Subcutaneous abdominal adipose tissue (tissue), 5 donors: ENCODE measurements at regions not wholly inside any gene's neighbourhood (a gene's known extent, or its start where the extent isn't known, plus 50 kb on each side); places are given as distances from the start of the nearest gene placed in this dataset.
"Not testable (repeated sequence)": the region's sequence is repeated elsewhere in the genome, so short reads cannot be mapped to it uniquely, and the experiment has no call there.

Experiments used
- H3K27ac ChIP-seq: one replicate; pipeline ENCODE4 v1.7.0; 2013; ENCODE audit warnings: low read depth, mild to moderate bottlenecking, inconsistent platforms, low read length, moderate library complexity
- H3K27me3 ChIP-seq, 5 donors: one replicate each; pipeline ENCODE4 v1.7.0; 2013; ENCODE audit warnings: low read length in 5 of 5, inconsistent platforms in 1 of 5; ENCODE audit not compliant: control insufficient read depth in 5 of 5, insufficient read depth in 4 of 5
- H3K36me3 ChIP-seq, 5 donors: one replicate each; pipeline ENCODE4 v1.7.0; 2013; ENCODE audit warnings: low read length in 5 of 5; ENCODE audit not compliant: control insufficient read depth in 5 of 5, insufficient read depth in 5 of 5
- H3K4me1 ChIP-seq, 5 donors: one replicate each; pipeline ENCODE4 v1.7.0; 2013; ENCODE audit warnings: low read length in 5 of 5, mild to moderate bottlenecking in 3 of 5, moderate library complexity in 1 of 5; ENCODE audit not compliant: control insufficient read depth in 5 of 5, insufficient read depth in 5 of 5
- H3K4me3 ChIP-seq, 5 donors: one replicate each; pipeline ENCODE4 v1.7.0; 2013; ENCODE audit warnings: low read length in 5 of 5, low read depth in 1 of 5
- H3K9ac ChIP-seq, 5 donors: one replicate each; pipeline ENCODE4 v1.7.0; 2013; ENCODE audit warnings: low read length in 5 of 5, mild to moderate bottlenecking in 4 of 5, moderate library complexity in 3 of 5
- H3K9me3 ChIP-seq, 5 donors: one replicate each; pipeline ENCODE4 v1.7.0; 2013; ENCODE audit warnings: low read length in 5 of 5; ENCODE audit not compliant: control insufficient read depth in 5 of 5
- donor health status: healthy.
- donor health status: healthy.
- donor health status: healthy.
- donor health status: healthy.
- donor health status: healthy.

GRCh38 chr22:22123118-22123959, 121.2 kb upstream of the VPREB1 start:
- Histone ChIP-seq H3K9me3 (no peaks in the 10 kb centered on the region), H3K27me3 (peaks cover 0 to 12% (median 10%) of the 10 kb centered on the region in 5 donors), H3K4me1 (no peaks in the 10 kb centered on the region), H3K36me3 (no peaks in the 10 kb centered on the region), H3K4me3 (no peak overlapping the region), H3K9ac (no peak overlapping the region), H3K27ac (no peak overlapping the region)

GRCh38 chr22:22122348-22123117, 122.1 kb upstream of the VPREB1 start:
- Histone ChIP-seq H3K9ac (no peak overlapping the region), H3K4me3 (no peak overlapping the region), H3K27me3 (peaks cover 0 to 12% (median 10%) of the 10 kb centered on the region in 5 donors), H3K36me3 (no peaks in the 10 kb centered on the region), H3K27ac (no peak overlapping the region), H3K4me1 (no peaks in the 10 kb centered on the region), H3K9me3 (no peaks in the 10 kb centered on the region)

- Histone ChIP-seq H3K4me3 (no peak overlapping the region), H3K9ac (no peak overlapping the region), H3K27ac (no peak overlapping the region), H3K27me3 (peaks cover 0 to 13% (median 10%) of the 10 kb centered on the region in 5 donors), H3K36me3 (no peaks in the 10 kb centered on the region), H3K4me1 (no peaks in the 10 kb centered on the region), H3K9me3 (no peaks in the 10 kb centered on the region)
Measured at GRCh38 chr22:22121445-22121844, 123.1 kb upstream of the VPREB1 start.

- Histone ChIP-seq H3K4me1 (no peaks in the 10 kb centered on the region), H3K27ac (no peak overlapping the region), H3K36me3 (no peaks in the 10 kb centered on the region), H3K9ac (no peak overlapping the region), H3K4me3 (no peak overlapping the region), H3K27me3 (peaks cover 0 to 11% (median 5%) of the 10 kb centered on the region in 5 donors), H3K9me3 (no peaks in the 10 kb centered on the region)
Measured at GRCh38 chr22:22120160-22120559, 124.4 kb upstream of the VPREB1 start.

GRCh38 chr22:22118987-22119386, 125.6 kb upstream of the VPREB1 start:
- no peak overlapping the region for H3K9ac ChIP-seq
- no peaks in the 10 kb centered on the region for H3K36me3 ChIP-seq
- no peaks in the 10 kb centered on the region for H3K9me3 ChIP-seq
- no peak overlapping the region for H3K27ac ChIP-seq
- H3K27me3 ChIP-seq, result peaks cover 0 to 7% (median 2%) of the 10 kb centered on the region in 5 donors
- no peaks in the 10 kb centered on the region for H3K4me1 ChIP-seq
- H3K4me3 ChIP-seq, result no peak overlapping the region

- not testable (repeated sequence) for H3K36me3 ChIP-seq, H3K9me3 ChIP-seq, H3K9ac ChIP-seq, H3K27me3 ChIP-seq, H3K4me3 ChIP-seq, H3K4me1 ChIP-seq, H3K27ac ChIP-seq
Measured at GRCh38 chr22:22117864-22118544, 126.6 kb upstream of the VPREB1 start.

GRCh38 chr22:22116997-22117770, 127.4 kb upstream of the VPREB1 start:
- not testable (repeated sequence) for H3K4me3 ChIP-seq, H3K27ac ChIP-seq, H3K4me1 ChIP-seq, H3K36me3 ChIP-seq, H3K27me3 ChIP-seq, H3K9me3 ChIP-seq, H3K9ac ChIP-seq

- Histone ChIP-seq H3K36me3 (no peaks in the 10 kb centered on the region), H3K27ac (no peak overlapping the region), H3K27me3 (peaks cover 0 to 2% (median under 1%) of the 10 kb centered on the region in 5 donors), H3K4me3 (no peak overlapping the region), H3K9ac (no peak overlapping the region), H3K9me3 (no peaks in the 10 kb centered on the region), H3K4me1 (no peaks in the 10 kb centered on the region)
Measured at GRCh38 chr22:22113701-22114100, 130.9 kb upstream of the VPREB1 start.

GRCh38 chr22:22112533-22113294, 130.1 kb upstream of the TOP3B start:
- Histone ChIP-seq H3K9me3 (no peaks in the 10 kb centered on the region), H3K4me1 (no peaks in the 10 kb centered on the region), H3K4me3 (no peak overlapping the region), H3K27me3 (peaks cover 0 to 2% (median 0%) of the 10 kb centered on the region in 5 donors), H3K27ac (no peak overlapping the region), H3K36me3 (no peaks in the 10 kb centered on the region), H3K9ac (no peak overlapping the region)
